HPDE6-E6E7 (cell line): ENCODE measurements at regions not wholly inside any gene's neighbourhood (a gene's known extent, or its start where the extent isn't known, plus 50 kb on each side); places are given as distances from the start of the nearest gene placed in this dataset.
"Not testable (repeated sequence)": the region's sequence is repeated elsewhere in the genome, so short reads cannot be mapped to it uniquely, and the experiment has no call there.

Experiments
- DNase-seq: peaks from one replicate; pipeline ENCODE4 v3.0.0; 2011; ENCODE audit warnings: missing footprints; ENCODE audit errors: extremely low spot score

DNA sequence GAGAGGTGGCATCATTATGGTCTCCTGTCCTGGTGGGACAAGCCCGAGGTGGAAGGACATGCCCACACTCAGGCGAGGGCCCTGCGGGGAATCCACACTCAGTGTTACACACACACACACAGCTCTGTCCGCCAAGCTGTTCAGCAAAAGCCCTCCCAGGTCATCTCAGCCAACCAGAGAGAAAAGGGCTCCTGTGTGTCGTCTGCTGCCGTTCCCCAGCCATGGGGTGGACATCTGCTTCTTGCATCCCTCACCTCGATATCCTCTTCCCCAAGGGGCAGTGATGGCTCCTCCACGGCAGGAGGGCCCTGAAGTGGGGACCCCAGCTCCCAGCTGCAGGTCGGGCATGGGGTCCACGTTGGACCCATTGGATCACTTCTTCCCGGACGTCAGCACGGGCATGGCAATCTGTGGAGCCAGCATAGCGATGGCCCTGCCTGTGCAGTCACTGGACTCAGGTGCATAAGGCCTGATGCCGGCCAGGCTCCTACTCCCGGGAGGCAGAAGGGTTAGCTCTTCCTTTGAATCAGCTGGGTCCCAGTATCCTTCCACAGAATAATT lies 290.1 kb downstream of the C16orf95 start:
- no peak for DNase-seq

DNA sequence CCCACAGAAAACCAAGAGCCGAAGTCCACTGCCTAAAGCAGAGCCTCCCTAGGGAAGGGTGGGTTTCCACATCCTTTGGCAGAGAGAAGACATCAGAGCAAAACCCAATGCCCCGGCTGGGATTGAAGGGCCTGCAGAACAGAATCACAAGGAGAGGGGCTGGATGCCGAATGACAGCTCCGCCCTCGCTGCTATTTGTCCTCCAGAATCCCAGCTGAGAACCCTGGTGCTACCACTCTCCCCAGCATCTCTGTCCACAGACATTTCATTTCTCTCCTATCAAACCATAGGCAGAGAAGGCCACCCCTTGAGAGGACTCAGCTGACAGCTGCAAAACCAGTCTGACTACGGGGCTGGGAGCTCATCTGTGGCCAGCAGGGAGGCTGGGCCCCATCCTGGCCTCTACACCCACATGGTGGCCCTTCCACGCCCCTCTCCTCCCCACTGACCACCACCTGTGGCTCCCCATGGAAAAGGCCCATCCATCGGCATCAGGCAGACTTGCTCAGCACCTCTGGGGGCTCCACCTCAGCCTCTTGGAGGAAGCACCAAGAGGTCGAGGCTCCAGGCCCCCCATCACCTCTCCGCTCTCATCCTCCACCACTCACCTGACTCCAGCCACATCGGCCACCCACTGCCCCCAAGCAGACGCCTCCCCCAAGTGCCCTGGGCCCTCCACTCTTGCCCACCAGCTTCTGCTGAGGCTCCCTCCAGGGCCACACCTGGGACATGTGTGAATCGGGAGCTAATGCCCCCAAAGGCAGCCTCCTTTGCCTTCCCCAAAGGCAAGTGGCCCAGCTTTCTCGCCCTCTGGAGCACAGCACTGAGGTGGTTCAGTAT lies 288.5 kb downstream of the C16orf95 start:
- no peak for DNase-seq

DNA sequence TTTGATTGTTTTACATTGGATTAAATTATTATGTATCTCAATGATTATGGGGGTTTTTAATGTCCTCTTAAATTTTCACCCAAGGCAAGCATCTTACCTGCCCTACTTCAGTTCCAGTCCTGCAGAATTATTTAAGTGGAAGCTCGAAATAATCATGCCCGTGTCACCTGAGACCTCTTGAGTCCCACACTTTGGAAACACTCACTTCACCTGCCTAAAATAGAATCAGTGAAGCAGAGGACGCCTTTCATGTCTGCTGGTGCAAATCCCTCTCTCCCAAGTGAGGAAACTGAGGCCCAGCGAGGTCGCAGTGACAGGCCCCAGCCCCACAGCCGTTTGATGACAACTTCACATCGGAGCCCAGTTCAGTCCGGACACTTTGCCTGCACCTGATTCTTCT lies 284.6 kb downstream of the C16orf95 start:
- DNase-seq: no peak

- no peak for DNase-seq
Measured at GRCh38 chr16:87033021-87033471, 284.1 kb downstream of the C16orf95 start.

DNA sequence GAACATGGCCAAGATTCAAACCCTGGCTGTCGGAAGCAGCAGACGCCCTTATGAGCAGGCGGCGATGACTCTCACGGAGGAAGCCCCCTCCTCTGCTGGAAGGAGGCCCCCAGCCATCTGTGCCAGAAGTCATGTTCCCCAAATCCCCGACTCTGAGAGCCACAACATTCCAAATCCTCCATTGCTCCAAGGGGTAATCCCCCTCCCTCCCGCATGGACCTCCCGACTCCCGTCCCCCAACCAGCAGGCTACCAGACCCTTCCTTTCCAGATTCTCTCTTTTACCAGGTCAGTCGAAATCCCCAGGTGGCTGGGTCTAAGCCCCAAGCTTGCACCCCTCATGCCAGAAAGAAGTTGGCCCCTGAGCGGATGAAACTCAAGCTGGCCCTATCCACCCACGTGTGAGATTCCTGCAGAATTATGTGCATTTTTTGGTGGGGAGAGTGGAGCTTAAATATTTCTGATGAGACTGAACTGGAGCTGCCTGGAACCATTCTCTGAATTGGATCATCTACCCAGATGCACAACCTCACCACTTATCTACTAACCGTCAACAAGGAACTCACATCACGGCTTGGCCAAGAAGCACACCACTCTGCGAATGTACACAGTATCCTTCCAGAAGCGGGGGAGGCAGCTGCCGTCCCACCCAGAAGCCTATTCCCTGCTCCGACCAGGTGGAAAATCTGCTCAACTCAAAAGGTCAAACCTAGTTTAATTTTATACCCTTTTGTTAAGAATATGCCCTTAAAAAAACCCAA lies 283.5 kb downstream of the C16orf95 start:
- no peak for DNase-seq

DNA sequence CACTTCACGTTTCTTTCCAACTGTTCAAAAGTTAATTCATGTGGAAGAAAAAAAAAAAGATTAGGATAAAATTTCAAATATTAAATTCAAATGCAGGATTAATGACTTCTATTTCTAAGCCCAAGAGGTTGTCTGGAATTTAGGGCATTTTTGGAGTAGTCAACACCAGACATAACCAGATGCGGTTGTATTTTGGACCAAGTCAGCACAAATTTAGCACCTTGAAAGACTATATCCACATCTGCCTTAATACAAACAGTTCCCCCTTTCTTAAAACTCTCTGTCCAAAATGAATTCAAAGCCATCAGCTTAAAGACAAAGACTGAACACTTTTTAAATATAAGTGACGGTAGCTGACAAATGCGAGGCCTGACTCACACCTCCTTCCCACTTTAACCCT lies 282.9 kb downstream of the C16orf95 start:
- DNase-seq: no peak

DNA sequence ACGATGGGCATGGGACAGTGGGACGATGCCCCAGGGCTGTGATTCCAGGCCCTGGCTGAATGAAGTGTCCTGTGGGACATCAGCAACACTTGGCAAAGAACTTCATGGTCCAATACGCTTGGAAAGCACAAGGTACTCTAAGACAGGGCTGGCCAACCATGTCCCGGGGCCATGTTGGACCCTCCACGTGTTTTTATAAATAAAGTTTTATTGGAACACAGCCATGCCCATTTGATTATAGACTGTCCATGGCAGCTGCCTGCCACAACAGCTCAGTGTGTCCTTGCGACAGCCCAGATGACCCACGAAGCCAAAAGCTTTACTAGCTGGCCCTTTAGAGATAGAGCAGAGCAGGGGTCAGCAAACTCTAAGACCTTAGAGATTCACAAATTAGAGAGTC lies 282.1 kb downstream of the C16orf95 start:
- no peak for DNase-seq

DNA sequence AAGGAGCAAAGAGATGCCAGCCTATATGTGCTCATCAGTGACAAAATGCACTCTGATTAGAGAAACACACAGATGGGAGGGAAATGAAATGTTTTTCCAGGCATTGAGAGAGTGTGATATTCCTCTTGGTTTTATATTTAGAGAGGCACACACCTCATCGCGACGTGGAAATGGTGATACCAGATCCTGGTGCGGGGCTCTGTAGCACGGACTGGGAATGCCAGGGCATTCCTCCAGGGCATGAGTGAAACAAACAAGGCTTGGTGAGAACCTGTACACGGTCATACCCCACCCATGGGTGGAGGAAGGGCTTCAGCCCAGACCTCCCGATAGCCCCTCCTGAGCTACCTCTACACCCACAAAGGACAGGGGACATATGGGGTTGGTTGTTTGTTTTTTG lies 280.2 kb downstream of the C16orf95 start:
- no peak for DNase-seq

- DNase-seq: not testable (repeated sequence)
Measured at GRCh38 chr16:87038528-87038927, 278.7 kb downstream of the C16orf95 start.

DNA sequence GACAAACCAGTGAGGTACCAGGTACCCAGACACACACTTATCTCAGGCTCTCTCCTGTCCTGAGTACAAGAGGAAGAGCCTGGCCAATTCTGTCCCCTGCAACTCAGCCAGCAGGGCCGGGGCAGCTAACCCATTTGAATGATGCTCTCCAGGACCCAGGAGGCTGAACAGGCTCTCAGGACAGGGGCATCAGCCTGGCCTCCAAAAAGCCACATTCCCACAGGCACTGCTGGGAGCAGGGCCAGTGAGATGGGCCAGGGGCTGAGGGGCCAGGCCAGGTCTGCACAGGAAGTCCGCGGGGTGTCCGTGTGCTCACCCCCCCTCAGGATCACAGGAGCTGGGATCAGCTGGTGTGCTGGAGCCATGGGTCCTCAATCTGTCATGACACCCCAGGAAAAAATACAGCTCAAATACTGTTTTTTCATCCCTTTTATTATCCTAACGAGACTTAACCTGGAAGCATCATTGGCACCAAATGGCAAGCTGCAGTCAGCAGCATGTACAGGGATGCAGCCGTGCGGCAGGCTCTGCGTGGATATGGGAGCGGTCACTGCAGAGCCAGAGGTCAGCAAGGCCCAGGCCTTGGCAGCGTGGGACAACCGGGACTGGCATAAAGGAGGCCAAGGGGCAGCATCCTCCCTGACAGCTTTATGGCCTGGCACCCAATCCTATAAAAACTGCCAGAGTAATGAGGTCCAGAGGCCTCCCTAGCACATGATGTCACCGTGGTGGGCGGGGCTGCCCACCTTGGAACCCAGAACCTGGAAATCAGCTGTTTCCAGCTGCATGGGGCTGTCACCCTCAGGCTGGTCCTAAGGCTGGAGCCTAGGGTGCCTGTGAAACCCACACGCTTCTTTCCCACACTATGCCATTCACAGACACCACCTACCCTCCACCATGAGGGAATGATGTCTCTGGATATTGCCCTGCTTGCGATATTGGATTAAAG lies 276.7 kb downstream of the C16orf95 start:
- DNase-seq: no peak

DNA sequence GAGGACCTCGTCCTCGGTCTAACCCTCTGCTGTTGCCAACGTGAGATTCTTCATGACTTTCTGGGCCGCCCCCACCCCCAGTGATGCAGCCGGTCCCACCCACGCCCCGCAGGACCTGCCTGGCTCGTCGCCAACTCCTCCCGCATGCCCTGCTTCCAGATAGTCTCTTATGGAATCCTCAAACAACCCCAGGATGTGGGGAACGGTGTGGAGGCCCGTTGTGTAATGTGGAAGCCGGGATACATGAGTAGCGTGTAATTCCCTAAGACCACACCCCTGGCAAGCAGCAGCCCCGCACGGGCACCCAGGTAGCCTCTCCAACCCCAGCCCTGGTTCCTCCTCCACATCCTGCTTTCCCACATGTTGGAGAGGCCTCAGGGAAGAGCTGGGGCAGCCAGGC lies 275.9 kb downstream of the C16orf95 start:
- no peak for DNase-seq

GRCh38 chr16:87042551-87043230 lies 274.5 kb downstream of the C16orf95 start:
- no peak for DNase-seq

GRCh38 chr16:87043231-87044031 lies 273.8 kb downstream of the C16orf95 start:
- no peak for DNase-seq

GRCh38 chr16:87044032-87044382 lies 273.2 kb downstream of the C16orf95 start:
- no peak for DNase-seq

- no peak for DNase-seq
Measured at GRCh38 chr16:87044829-87045228, 272.4 kb downstream of the C16orf95 start.

DNA sequence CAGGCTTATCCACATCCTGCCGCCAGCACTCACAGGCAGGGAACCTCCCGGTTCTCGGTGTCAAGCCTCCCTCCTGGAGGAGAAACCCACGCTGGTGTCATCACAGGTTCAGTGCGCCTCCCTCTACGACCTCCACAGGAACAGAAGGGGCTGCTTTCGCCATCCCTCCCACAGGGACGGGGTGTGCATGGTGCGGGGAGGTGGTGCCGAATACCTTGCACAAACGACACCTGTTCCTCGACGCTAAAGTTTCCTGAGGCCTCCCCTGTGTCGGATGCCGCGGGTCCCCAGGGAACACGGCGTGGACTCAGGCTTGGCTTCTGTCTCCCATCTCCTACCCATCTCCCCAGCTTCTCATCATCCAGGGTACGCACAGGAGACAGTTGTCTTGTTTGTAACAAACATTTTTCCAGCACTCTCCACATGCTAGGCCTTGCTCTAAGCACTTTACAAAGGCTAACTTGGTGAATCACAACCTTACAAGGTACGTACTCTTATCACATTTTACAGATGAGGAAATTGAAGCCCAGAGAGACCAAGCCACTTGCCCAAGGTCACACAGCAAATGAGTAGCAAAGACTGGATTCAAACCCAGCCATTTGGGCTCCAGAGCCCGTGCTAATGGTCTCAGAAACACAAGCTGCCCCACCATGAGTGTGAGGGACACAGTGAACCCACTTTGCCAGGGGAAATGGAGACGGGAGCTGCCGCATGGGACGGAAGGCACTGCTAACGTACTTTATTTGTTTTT lies 271.6 kb downstream of the C16orf95 start:
- DNase-seq: no peak

- DNase-seq: no peak
Measured at GRCh38 chr16:87046235-87046634, 271.0 kb downstream of the C16orf95 start.

DNA sequence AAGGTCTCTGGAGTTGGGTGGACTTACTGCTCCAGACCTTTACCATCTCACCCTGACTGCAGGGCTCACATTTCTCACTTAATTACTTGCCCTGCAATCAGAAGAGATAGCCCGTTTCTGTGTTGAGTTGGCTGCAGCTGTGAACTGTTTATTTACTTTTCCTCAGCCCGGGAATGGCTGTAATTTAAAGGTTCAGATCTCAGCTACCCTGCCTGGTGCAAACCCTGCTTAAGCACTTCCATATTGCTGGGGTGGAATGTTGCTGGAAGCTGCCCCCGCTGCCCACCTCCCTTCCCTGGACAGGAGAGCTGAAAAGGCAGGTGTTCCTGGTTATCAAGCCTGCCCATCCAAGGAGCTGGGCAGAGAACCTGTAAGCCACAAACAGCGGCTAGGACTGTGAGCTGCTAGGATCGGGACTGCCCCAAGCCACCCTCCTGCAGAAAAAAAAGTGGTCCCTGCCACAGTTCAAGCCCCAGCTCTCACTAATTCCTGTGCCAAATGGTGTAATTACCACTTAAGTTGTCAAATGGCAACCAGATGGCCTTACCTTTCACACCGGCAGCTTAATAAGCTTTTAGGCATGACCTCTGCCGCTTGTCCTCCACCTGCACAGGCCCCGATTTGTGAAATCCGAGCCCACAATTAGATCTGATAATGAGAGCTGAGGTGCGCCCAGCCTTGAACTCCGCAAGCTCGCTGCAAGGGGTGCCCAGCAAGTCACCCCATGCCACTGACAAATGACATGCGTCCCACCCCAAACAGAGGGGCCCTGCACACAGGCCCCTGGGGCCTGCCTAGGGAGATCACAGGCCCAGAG lies 269.8 kb downstream of the C16orf95 start:
- no peak for DNase-seq
